GM20000 (cell line): ENCODE measurements at regions not wholly inside any gene's neighbourhood (a gene's known extent, or its start where the extent isn't known, plus 50 kb on each side); places are given as distances from the start of the nearest gene placed in this dataset.

ENCODE experiments used
- DNase-seq: peaks from one replicate; pipeline ENCODE4 v3.0.0; 2012; ENCODE audit warnings: low spot score
- CTCF ChIP-seq: IDR thresholded peaks from 2 replicates; pipeline ENCODE4 v1.5.1; 2012; ENCODE audit warnings: mild to moderate bottlenecking, control low read depth; ENCODE audit errors: extremely low read depth, missing control alignments

- no peak for TF ChIP-seq CTCF
- no peak for DNase-seq
These were observed 140.1 kb upstream of the PARP11 start for GRCh38 chr12:4012977-4013968.

GRCh38 chr12:4012073-4012472 is 138.9 kb upstream of the PARP11 start:
- TF ChIP-seq CTCF, result no peak
- DNase-seq, result no peak

- DNase-seq, result no peak
- TF ChIP-seq CTCF, result no peak
These were observed 138.4 kb upstream of the PARP11 start for GRCh38 chr12:4011597-4011996.

GRCh38 chr12:4009979-4010704 is 136.9 kb upstream of the PARP11 start:
- TF ChIP-seq CTCF, result no peak
- no peak for DNase-seq

GRCh38 chr12:4006743-4007142 is 133.5 kb upstream of the PARP11 start:
- DNase-seq, result no peak
- no peak for TF ChIP-seq CTCF

GRCh38 chr12:4005851-4006430 is 132.7 kb upstream of the PARP11 start:
- DNase-seq, result no peak
- TF ChIP-seq CTCF, result no peak

GRCh38 chr12:4003576-4003975 is 130.4 kb upstream of the PARP11 start:
- no peak for DNase-seq
- TF ChIP-seq CTCF, result no peak
